ENCODE measurements at regions not wholly inside any gene's neighbourhood (a gene's known extent, or its start where the extent isn't known, plus 50 kb on each side); places are given as distances from the start of the nearest gene placed in this dataset.

- Histone ChIP-seq H3K4ac (replicated peaks; ENCODE audit: insufficient read length, low read depth, low read length) (no peak overlapping the region), H3K56ac (replicated peaks; ENCODE audit: insufficient read length, low read depth, low read length) (no peak overlapping the region), H2BK20ac (ENCODE audit: low read length) (no peak overlapping the region), H3K27ac (ENCODE audit: low read depth, low read length) (no peak overlapping the region), H3K79me2 (ENCODE audit: control insufficient read depth in 1 of 2, insufficient read depth in 2 of 2, low read length in 2 of 2) (no peaks in the 10 kb centered on the region), H3K4me1 (replicated peaks in 1 of 4; ENCODE audit: control insufficient read depth in 3 of 4, insufficient read depth in 4 of 4, low read length in 3 of 4) (no peaks in the 10 kb centered on the region), H3K9me3 (ENCODE audit: insufficient read depth in 2 of 2, low read depth in 1 of 2, low read length in 1 of 2) (no peaks in the 10 kb centered on the region), H3K14ac (ENCODE audit: insufficient read length) (no peak overlapping the region), H3K23ac (ENCODE audit: insufficient read length) (no peak overlapping the region), H2BK12ac (ENCODE audit: low read depth, low read length) (no peak overlapping the region), H4K8ac (ENCODE audit: extremely low read depth, insufficient read depth, low read length) (no peak overlapping the region), H3K79me1 (ENCODE audit: low read depth, low read length) (no peaks in the 10 kb centered on the region), H3K9ac (replicated peaks in 1 of 4; ENCODE audit: extremely low read depth in 1 of 4, low read depth in 3 of 4, low read length in 3 of 4) (no peak overlapping the region), H4K5ac (ENCODE audit: insufficient read length, low read depth, low read length) (no peak overlapping the region), H3K18ac (ENCODE audit: extremely low read depth, low read length) (no peak overlapping the region), H2BK120ac (replicated peaks; ENCODE audit: low read depth, low read length) (no peak overlapping the region), H2AK5ac (ENCODE audit: low read depth, low read length) (no peak overlapping the region), H3K36me3 (ENCODE audit: control insufficient read depth in 2 of 4, insufficient read depth in 4 of 4, low read length in 3 of 4) (no peaks in the 10 kb centered on the region), H3K4me2 (ENCODE audit: insufficient read depth in 1 of 2, low read depth in 2 of 2, low read length in 2 of 2) (no peak overlapping the region), H4K91ac (replicated peaks; ENCODE audit: insufficient read length, low read length) (no peak overlapping the region), H2BK15ac (ENCODE audit: low read length) (no peak overlapping the region), H3K23me2 (ENCODE audit: low read depth, low read length) (no peaks in the 10 kb centered on the region; the same call in 1 of the 2 replicates), H2AFZ (ENCODE audit: low read length) (no peak overlapping the region), H4K20me1 (replicated peaks in 1 of 2; ENCODE audit: control insufficient read depth in 1 of 2, insufficient read depth in 2 of 2, low read length in 2 of 2) (no peaks in the 10 kb centered on the region), H3K4me3 (ENCODE audit: extremely low read depth in 1 of 4, insufficient read depth in 2 of 4, low read depth in 3 of 4, low read length in 4 of 4) (no peak overlapping the region), H2BK5ac (ENCODE audit: low read depth, low read length) (no peak overlapping the region), H3K27me3 (replicated peaks in 1 of 4; ENCODE audit: control insufficient read depth in 3 of 4, extremely low read depth in 1 of 4, insufficient read depth in 3 of 4, low read length in 3 of 4) (no peaks in the 10 kb centered on the region)
- CTCF ChIA-PET (ENCODE audit: partially characterized antibody) = interaction anchor here (0.7 kb wide), 1 partner anchor 330 kb away, joined by 3 read pairs; no protein-coding TSS in a partner anchor
- POLR2A ChIA-PET (ENCODE audit: partially characterized antibody) = no interaction called here
- DNase-seq (ENCODE audit: low read depth in 1 of 2, low spot score in 2 of 2) (no peak), FAIRE-seq (no peak)
- TF ChIP-seq CBX5 (IDR thresholded peaks at IDR 0.05; ENCODE audit: low read depth, low read length) (no peak), HDAC2 (IDR thresholded peaks at IDR 0.05; ENCODE audit: borderline replicate concordance in 1 of 2, low read depth in 2 of 2, low read length in 2 of 2) (no peak), SIN3A (conservative IDR thresholded peaks at IDR 0.05 in 1 of 2, IDR thresholded peaks at IDR 0.05 in 1 of 2; ENCODE audit: low read depth in 1 of 2, low read length in 2 of 2) (no peak), RXRA (IDR thresholded peaks at IDR 0.05; ENCODE audit: insufficient read depth, low read depth, low read length) (no peak)
- WGBS, 2 experiments (ENCODE audit: extremely low coverage in 1 of 2, insufficient coverage in 1 of 2, insufficient read length in 1 of 2, insufficient replicate concordance in 2 of 2, low coverage in 1 of 2, low lambda C conversion rate in 2 of 2, missing lambda C conversion rate in 1 of 2) = 91% methylated on average over 2 of the region's 2 CpGs; no CpG with 5 or more reads in 1 of the 2 experiments
Observed at GRCh38 chr15:95432878-95433405, 897.6 kb upstream of the NR2F2 start.

All from H1 (cell line).